ENCODE measurements at regions not wholly inside any gene's neighbourhood (a gene's known extent, or its start where the extent isn't known, plus 50 kb on each side); places are given as distances from the start of the nearest gene placed in this dataset.

DNA sequence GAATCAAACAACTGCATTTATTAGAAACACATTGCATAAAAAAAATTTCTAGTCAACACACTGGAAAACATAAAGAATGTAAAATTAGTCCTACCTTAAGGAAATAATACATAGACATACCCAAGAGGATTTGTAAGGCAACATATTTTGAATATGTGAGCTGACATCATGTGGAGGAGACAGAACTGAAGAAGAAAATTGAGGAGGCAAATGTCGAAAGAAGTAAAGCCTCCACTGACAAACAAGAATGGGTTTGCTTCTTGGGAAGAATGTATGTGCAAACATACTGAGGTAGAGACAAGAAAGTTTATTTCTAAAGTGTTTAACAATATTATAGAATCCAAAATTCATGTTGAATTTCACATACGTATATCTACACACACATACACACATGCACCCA is 363.0 kb upstream of the PDE4D start:
- TF ChIP-seq, protein P1, sequence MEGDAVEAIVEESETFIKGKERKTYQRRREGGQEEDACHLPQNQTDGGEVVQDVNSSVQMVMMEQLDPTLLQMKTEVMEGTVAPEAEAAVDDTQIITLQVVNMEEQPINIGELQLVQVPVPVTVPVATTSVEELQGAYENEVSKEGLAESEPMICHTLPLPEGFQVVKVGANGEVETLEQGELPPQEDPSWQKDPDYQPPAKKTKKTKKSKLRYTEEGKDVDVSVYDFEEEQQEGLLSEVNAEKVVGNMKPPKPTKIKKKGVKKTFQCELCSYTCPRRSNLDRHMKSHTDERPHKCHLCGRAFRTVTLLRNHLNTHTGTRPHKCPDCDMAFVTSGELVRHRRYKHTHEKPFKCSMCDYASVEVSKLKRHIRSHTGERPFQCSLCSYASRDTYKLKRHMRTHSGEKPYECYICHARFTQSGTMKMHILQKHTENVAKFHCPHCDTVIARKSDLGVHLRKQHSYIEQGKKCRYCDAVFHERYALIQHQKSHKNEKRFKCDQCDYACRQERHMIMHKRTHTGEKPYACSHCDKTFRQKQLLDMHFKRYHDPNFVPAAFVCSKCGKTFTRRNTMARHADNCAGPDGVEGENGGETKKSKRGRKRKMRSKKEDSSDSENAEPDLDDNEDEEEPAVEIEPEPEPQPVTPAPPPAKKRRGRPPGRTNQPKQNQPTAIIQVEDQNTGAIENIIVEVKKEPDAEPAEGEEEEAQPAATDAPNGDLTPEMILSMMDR (IDR thresholded peaks at IDR 0.05) = no peak
- TF ChIP-seq EZH2 (IDR thresholded peaks at IDR 0.05; ENCODE audit: borderline replicate concordance, insufficient read depth, low read depth, low read length, poor library complexity, severe bottlenecking) = no peak
